ENCODE measurements at regions not wholly inside any gene's neighbourhood (a gene's known extent, or its start where the extent isn't known, plus 50 kb on each side); places are given as distances from the start of the nearest gene placed in this dataset.

- no peak for DNase-seq
These were observed 104.4 kb upstream of the BTBD3 start for GRCh38 chr20:11813106-11813890.

- DNase-seq: peak; percentile 57
These were observed 103.4 kb upstream of the BTBD3 start for GRCh38 chr20:11814267-11814666.

- DNase-seq: no peak
These were observed 96.9 kb upstream of the BTBD3 start for GRCh38 chr20:11820838-11821237.

- no peak for DNase-seq
These were observed 95.2 kb upstream of the BTBD3 start for GRCh38 chr20:11822540-11822794.

- DNase-seq: no peak
These were observed 91.4 kb upstream of the BTBD3 start for GRCh38 chr20:11826334-11826733.

- no peak for DNase-seq
These were observed 85.3 kb upstream of the BTBD3 start for GRCh38 chr20:11832397-11832796.

GRCh38 chr20:11832851-11833250 is 84.8 kb upstream of the BTBD3 start:
- DNase-seq: no peak

GRCh38 chr20:11833825-11834224 is 83.9 kb upstream of the BTBD3 start:
- DNase-seq: no peak

- no peak for DNase-seq
These were observed 79.5 kb upstream of the BTBD3 start for GRCh38 chr20:11838076-11838636.

- no peak for DNase-seq
These were observed 75.7 kb upstream of the BTBD3 start for GRCh38 chr20:11841972-11842461.

- DNase-seq: no peak
These were observed 74.4 kb upstream of the BTBD3 start for GRCh38 chr20:11843289-11843688.

GRCh38 chr20:11844691-11845090 is 73.0 kb upstream of the BTBD3 start:
- DNase-seq: no peak

- peak; percentile 47 for DNase-seq
These were observed 72.4 kb upstream of the BTBD3 start for GRCh38 chr20:11845340-11845739.

GRCh38 chr20:11846131-11846530 is 71.6 kb upstream of the BTBD3 start:
- DNase-seq: no peak

- no peak for DNase-seq
These were observed 69.9 kb upstream of the BTBD3 start for GRCh38 chr20:11847827-11848226.

- DNase-seq: no peak
These were observed 68.3 kb upstream of the BTBD3 start for GRCh38 chr20:11849270-11849915.

- DNase-seq: no peak
These were observed 67.6 kb upstream of the BTBD3 start for GRCh38 chr20:11849976-11850670.

- DNase-seq: peak; percentile 23
These were observed 66.8 kb upstream of the BTBD3 start for GRCh38 chr20:11850901-11851300.

GRCh38 chr20:11851646-11852045 is 66.0 kb upstream of the BTBD3 start:
- DNase-seq: no peak

- DNase-seq: no peak
These were observed 65.5 kb upstream of the BTBD3 start for GRCh38 chr20:11852189-11852588.

- no peak for DNase-seq
These were observed 64.9 kb upstream of the BTBD3 start for GRCh38 chr20:11852811-11853210.

GRCh38 chr20:11853359-11853758 is 64.3 kb upstream of the BTBD3 start:
- DNase-seq: no peak

- DNase-seq: no peak
These were observed 56.2 kb upstream of the BTBD3 start for GRCh38 chr20:11861479-11861878.
